ENCODE measurements at regions not wholly inside any gene's neighbourhood (a gene's known extent, or its start where the extent isn't known, plus 50 kb on each side); places are given as distances from the start of the nearest gene placed in this dataset.
"Not testable (repeated sequence)": the region's sequence is repeated elsewhere in the genome, so short reads cannot be mapped to it uniquely, and the experiment has no call there.

DNA sequence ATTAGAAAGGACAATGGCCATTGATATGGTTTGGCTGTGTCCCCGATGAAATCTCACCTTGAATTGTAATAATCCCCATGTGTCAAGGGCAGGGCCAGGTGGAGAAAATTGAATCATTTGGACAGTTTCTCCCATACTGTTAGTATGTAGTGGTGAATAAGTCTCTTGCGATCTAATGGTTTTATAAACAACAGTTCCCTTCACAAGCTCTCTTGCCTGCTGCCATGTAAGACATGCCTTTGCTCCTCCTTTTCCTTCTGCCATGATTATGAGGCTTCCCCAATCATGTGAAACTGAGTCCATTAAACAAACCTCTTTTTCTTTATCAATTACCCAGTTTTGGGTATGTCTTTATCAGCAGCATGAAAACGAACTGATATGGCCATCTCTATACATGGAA, 302.7 kb downstream of the SFMBT2 start:
- H3K4me1 ChIP-seq (ENCODE audit: insufficient read depth, low read length) = no peaks in the 10 kb centered on the region
- no peaks in the 10 kb centered on the region; the same call in 1 of the 2 replicates for H3K9me3 ChIP-seq (ENCODE audit: insufficient read depth, low read depth, low read length)
- no peaks in the 10 kb centered on the region for H3K27me3 ChIP-seq (ENCODE audit: insufficient read depth, low read length)
- H3K27ac ChIP-seq (ENCODE audit: low read length) = no peak overlapping the region
- H3K36me3 ChIP-seq (ENCODE audit: insufficient read depth, low read depth, low read length) = no peaks in the 10 kb centered on the region
- H3K4me3 ChIP-seq (ENCODE audit: low read length) = no peak overlapping the region
- H3K9ac ChIP-seq (ENCODE audit: low read depth, low read length) = no peak overlapping the region

DNA sequence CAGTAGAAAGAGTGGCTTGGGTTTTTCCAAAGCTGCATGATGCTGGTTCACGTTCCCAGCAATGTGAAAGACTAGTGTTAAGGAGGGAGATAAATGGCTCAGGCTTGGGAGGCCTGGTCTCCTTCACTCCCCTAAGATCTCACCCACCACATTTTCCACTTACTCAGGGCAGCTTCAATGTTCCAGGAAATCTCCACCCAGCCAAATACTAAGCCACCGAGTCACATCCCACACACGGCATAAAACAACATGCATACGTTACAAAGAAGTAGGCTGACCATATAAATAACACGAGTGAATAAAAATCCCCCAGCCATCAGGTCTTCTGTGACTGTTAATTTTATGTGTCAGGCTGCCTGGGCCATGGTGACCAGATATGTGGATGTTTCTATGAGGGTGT, 303.5 kb downstream of the SFMBT2 start:
- no peak overlapping the region for H3K4me3 ChIP-seq (ENCODE audit: low read length)
- H3K36me3 ChIP-seq (ENCODE audit: insufficient read depth, low read depth, low read length) = no peaks in the 10 kb centered on the region
- no peaks in the 10 kb centered on the region for H3K27me3 ChIP-seq (ENCODE audit: insufficient read depth, low read length)
- H3K9me3 ChIP-seq (ENCODE audit: insufficient read depth, low read depth, low read length) = no peaks in the 10 kb centered on the region; the same call in 1 of the 2 replicates
- H3K9ac ChIP-seq (ENCODE audit: low read depth, low read length) = no peak overlapping the region
- no peak overlapping the region for H3K27ac ChIP-seq (ENCODE audit: low read length)
- H3K4me1 ChIP-seq (ENCODE audit: insufficient read depth, low read length) = no peaks in the 10 kb centered on the region

DNA sequence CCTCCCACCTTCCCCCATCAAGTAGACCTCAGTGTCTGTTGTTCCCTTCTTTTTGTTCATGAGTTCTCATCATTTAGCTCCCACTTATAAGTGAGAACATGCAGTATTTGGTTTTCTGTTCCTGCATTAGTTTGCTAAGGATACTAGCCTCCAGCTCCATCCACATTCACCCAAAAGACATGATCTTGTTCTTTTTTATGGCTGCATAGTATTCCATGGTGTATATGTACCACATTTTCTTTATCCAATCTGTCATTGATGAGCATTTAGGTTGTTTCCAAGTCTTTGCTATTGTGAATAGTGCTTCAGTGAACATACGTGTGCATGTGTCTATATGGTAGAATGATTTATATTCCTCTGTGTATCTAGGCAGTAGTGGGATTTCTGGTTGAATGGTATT, 306.5 kb downstream of the SFMBT2 start:
- not testable (repeated sequence) for H3K4me1 ChIP-seq (ENCODE audit: insufficient read depth, low read length); H3K27me3 ChIP-seq (ENCODE audit: insufficient read depth, low read length); H3K27ac ChIP-seq (ENCODE audit: low read length); H3K9ac ChIP-seq (ENCODE audit: low read depth, low read length); H3K4me3 ChIP-seq (ENCODE audit: low read length); H3K36me3 ChIP-seq (ENCODE audit: insufficient read depth, low read depth, low read length); H3K9me3 ChIP-seq (ENCODE audit: insufficient read depth, low read depth, low read length)

DNA sequence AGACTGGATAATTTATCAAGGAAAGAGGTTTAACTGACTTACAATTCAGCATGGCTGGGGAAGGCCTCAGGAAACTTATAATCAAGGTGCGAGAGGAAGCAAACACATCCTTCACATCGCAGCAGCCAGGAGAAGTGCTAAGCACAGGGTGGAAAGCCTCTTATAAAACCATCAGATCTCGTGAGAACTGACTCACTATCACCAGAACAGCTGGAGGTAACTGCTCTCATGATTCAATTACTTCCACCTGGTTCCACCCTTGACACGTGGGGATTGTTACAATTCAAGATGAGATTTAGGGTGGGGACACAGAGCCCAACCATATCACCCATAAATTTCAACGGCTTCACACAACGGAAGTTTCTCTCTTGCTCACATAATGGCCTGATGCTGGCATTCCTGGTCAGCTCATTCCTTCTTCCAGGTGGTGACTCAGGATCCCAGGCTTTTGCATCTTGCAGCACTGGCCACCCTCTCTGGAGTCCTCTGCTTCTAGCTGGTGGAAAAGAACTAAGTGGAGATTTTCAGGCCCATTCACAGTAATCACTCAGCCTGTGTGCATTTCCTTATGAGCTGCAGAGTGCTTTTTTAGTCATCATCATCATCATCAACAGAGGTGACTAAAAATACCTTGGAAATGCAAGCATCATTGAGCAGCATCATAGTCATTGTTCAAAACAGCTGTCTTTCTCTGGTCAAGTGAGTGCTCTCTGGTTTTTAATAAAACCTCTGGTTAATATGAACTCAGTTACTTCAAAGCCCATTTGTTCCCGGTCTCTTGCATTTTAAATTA, 308.1 kb downstream of the SFMBT2 start:
- no peaks in the 10 kb centered on the region for H3K36me3 ChIP-seq (ENCODE audit: insufficient read depth, low read depth, low read length)
- no peaks in the 10 kb centered on the region for H3K27me3 ChIP-seq (ENCODE audit: insufficient read depth, low read length)
- H3K4me1 ChIP-seq (ENCODE audit: insufficient read depth, low read length) = no peaks in the 10 kb centered on the region
- no peak overlapping the region for H3K9ac ChIP-seq (ENCODE audit: low read depth, low read length)
- no peak overlapping the region for H3K27ac ChIP-seq (ENCODE audit: low read length)
- H3K9me3 ChIP-seq (ENCODE audit: insufficient read depth, low read depth, low read length) = no peaks in the 10 kb centered on the region; the same call in 1 of the 2 replicates
- no peak overlapping the region for H3K4me3 ChIP-seq (ENCODE audit: low read length)

DNA sequence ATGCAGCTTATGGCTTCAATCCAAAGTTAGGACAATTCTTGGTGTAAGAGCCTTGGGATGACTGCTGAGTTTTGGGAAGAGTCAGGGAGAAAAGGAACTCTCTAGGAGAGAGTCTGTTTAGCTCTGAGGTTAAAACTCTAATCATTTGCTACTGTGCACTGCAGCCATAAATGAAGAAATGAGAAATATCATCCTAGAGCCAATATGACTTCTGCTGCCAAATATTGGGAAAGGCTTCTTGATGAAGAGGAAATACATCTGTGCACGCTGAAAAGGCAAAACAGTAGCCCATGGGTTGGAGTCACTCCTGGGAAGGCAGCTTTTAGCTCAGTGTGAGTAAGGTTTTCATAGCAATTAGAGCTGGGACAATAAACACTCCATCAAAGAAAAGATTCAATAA, 308.8 kb downstream of the SFMBT2 start:
- Histone ChIP-seq H3K27me3 (ENCODE audit: insufficient read depth, low read length) (no peaks in the 10 kb centered on the region), H3K4me3 (ENCODE audit: low read length) (no peak overlapping the region), H3K9me3 (ENCODE audit: insufficient read depth, low read depth, low read length) (no peaks in the 10 kb centered on the region; the same call in 1 of the 2 replicates), H3K27ac (ENCODE audit: low read length) (no peak overlapping the region), H3K4me1 (ENCODE audit: insufficient read depth, low read length) (no peaks in the 10 kb centered on the region), H3K9ac (ENCODE audit: low read depth, low read length) (no peak overlapping the region), H3K36me3 (ENCODE audit: insufficient read depth, low read depth, low read length) (no peaks in the 10 kb centered on the region)

DNA sequence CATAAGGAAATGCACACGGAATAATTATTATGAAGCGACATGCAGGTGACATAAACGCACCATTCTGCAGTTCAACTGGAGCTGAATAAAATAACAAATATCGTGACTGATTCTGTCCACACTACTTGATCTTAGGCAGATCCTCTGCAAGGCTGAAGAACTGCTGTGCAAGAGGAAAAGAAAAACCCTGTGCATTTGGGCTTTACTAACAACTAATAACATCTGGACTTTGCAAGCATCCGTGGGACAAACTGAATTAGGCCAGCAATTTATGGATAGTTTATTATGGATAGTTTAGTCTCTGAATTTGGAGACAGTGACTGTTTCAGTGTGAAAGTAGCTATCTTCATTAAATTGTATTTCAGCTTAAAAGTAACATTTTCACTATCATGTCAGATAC, 309.4 kb downstream of the SFMBT2 start:
- Histone ChIP-seq H3K4me1 (ENCODE audit: insufficient read depth, low read length) (no peaks in the 10 kb centered on the region), H3K4me3 (ENCODE audit: low read length) (no peak overlapping the region), H3K36me3 (ENCODE audit: insufficient read depth, low read depth, low read length) (no peaks in the 10 kb centered on the region), H3K9me3 (ENCODE audit: insufficient read depth, low read depth, low read length) (no peaks in the 10 kb centered on the region; the same call in 1 of the 2 replicates), H3K27ac (ENCODE audit: low read length) (no peak overlapping the region), H3K9ac (ENCODE audit: low read depth, low read length) (no peak overlapping the region), H3K27me3 (ENCODE audit: insufficient read depth, low read length) (no peaks in the 10 kb centered on the region)

DNA sequence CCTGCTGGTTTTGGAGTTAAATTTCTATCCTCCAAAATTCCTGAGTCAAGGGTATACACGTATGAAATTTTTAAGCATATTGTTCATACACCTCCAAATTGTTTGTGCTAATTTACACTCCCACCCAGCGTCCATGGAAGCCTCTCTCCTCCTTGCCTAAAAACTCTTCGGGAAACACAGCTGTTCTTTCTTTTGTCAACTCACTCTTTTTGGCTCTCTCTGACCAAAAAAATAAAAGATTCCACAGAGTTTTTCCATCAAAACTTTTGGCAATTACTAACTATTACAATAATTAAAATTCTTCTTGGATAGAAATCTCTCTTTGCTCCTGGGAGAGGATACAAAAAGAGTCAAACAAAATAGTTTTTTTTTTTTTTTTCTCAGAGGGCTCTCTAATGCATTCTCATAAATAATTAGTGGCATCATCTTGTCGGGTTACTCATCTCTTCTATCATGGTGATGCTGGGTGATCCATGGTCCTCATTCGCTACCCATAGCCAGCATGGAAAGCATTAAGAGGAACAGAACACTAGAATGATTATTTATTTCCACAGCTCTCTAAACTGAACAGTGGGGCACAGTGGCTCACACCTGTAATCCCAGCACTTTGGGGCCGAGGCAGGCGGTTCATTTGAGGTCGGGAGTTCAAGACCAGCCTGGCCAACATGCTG, 310.7 kb downstream of the SFMBT2 start:
- Histone ChIP-seq H3K36me3 (ENCODE audit: insufficient read depth, low read depth, low read length) (no peaks in the 10 kb centered on the region), H3K4me1 (ENCODE audit: insufficient read depth, low read length) (no peaks in the 10 kb centered on the region), H3K4me3 (ENCODE audit: low read length) (no peak overlapping the region), H3K9me3 (ENCODE audit: insufficient read depth, low read depth, low read length) (no peaks in the 10 kb centered on the region; the same call in 1 of the 2 replicates), H3K27me3 (ENCODE audit: insufficient read depth, low read length) (no peaks in the 10 kb centered on the region), H3K27ac (ENCODE audit: low read length) (no peak overlapping the region), H3K9ac (ENCODE audit: low read depth, low read length) (no peak overlapping the region)

DNA sequence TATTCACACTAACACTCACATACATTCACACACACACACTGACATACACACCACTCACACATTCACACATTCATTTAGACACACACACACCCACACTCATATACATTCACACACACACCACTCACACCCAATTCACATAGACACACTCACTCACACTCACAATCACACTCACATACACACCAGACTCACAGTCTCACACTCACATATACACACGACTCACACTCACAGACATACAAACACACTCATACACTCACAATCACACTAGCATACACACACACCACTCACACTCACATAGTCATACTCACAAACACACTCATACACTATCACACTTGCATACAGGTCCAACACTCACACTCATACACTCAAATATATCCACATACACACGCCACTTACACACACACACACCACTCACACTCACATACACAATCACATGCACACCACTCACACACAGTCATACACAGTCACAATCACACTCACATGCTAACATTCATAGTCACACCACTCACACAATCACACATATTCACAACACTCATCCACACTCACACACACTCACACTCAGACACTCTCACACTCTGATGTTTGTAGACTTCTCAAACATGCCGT, 312.6 kb downstream of the SFMBT2 start:
- H3K27ac ChIP-seq (ENCODE audit: low read length) = no peak overlapping the region
- no peaks in the 10 kb centered on the region for H3K27me3 ChIP-seq (ENCODE audit: insufficient read depth, low read length)
- H3K4me3 ChIP-seq (ENCODE audit: low read length) = no peak overlapping the region
- H3K4me1 ChIP-seq (ENCODE audit: insufficient read depth, low read length) = no peaks in the 10 kb centered on the region
- H3K9me3 ChIP-seq (ENCODE audit: insufficient read depth, low read depth, low read length) = no peaks in the 10 kb centered on the region
- no peaks in the 10 kb centered on the region for H3K36me3 ChIP-seq (ENCODE audit: insufficient read depth, low read depth, low read length)
- H3K9ac ChIP-seq (ENCODE audit: low read depth, low read length) = no peak overlapping the region

DNA sequence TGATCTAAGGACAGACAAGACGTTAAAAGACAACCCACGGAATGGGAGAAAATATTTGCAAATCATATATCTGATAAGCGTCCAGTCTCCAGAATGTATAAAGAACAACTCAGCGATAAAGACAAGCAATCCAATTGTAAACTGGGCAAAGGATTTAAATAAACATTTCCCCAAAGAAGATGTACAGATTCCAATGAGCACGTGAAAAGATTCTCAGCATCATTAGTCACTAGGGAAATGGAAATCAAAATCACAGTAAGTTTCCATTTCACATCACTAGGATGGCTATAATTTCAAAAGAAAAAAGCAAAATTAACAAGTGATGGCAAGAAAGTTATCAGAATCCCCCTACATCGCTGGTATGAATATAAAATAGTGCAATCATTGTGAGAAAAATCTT, 316.1 kb downstream of the SFMBT2 start:
- Histone ChIP-seq H3K27ac (ENCODE audit: low read length) (no peak overlapping the region), H3K4me3 (ENCODE audit: low read length) (no peak overlapping the region), H3K4me1 (ENCODE audit: insufficient read depth, low read length) (no peaks in the 10 kb centered on the region), H3K27me3 (ENCODE audit: insufficient read depth, low read length) (no peaks in the 10 kb centered on the region), H3K9me3 (ENCODE audit: insufficient read depth, low read depth, low read length) (no peaks in the 10 kb centered on the region), H3K36me3 (ENCODE audit: insufficient read depth, low read depth, low read length) (no peaks in the 10 kb centered on the region), H3K9ac (ENCODE audit: low read depth, low read length) (no peak overlapping the region)

DNA sequence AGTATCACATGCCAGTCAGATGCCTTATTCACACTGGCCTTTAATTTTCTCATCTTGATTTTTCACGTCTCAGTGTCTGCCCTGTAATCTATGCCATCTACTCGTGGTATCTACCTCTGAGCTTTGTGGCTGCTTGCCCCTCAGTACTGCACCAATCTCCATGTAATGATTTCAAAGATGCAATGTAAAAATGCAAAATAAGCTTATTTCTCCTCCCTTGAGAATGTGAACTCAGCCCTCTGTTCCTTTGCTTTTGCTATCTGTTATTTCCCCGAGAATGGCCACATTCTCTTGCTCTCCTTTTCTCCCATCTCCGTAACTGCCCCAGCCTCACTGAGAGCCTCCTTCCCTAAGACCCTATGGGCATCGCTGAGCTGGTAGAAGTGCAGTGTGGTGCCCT, 317.5 kb downstream of the SFMBT2 start:
- H3K36me3 ChIP-seq (ENCODE audit: insufficient read depth, low read depth, low read length) = no peaks in the 10 kb centered on the region
- H3K27me3 ChIP-seq (ENCODE audit: insufficient read depth, low read length) = no peaks in the 10 kb centered on the region
- H3K9ac ChIP-seq (ENCODE audit: low read depth, low read length) = no peak overlapping the region
- H3K4me3 ChIP-seq (ENCODE audit: low read length) = no peak overlapping the region
- H3K4me1 ChIP-seq (ENCODE audit: insufficient read depth, low read length) = no peaks in the 10 kb centered on the region
- no peak overlapping the region for H3K27ac ChIP-seq (ENCODE audit: low read length)
- no peaks in the 10 kb centered on the region for H3K9me3 ChIP-seq (ENCODE audit: insufficient read depth, low read depth, low read length)

DNA sequence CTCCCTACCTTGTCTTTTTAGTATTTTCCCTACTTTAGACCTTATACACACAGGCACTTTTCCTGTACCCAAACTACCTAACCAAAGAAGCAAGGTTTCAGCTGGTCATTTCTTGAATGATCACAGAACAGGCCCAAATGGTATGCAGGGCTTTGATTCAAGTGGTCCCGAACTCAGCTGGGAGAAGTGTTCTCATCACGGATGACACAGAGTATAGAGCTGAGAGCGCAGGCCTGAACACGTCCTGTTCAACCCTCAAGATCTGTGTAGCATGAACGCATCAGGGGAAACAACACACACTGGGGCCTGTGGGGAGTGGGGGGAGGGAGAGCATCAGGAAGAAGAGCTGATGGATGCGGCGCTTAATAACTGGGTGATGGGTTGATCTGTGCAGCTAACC, 318.2 kb downstream of the SFMBT2 start:
- H3K4me3 ChIP-seq (ENCODE audit: low read length) = no peak overlapping the region
- no peak overlapping the region for H3K27ac ChIP-seq (ENCODE audit: low read length)
- no peaks in the 10 kb centered on the region for H3K4me1 ChIP-seq (ENCODE audit: insufficient read depth, low read length)
- no peaks in the 10 kb centered on the region for H3K27me3 ChIP-seq (ENCODE audit: insufficient read depth, low read length)
- H3K36me3 ChIP-seq (ENCODE audit: insufficient read depth, low read depth, low read length) = no peaks in the 10 kb centered on the region
- H3K9me3 ChIP-seq (ENCODE audit: insufficient read depth, low read depth, low read length) = no peaks in the 10 kb centered on the region
- H3K9ac ChIP-seq (ENCODE audit: low read depth, low read length) = no peak overlapping the region

DNA sequence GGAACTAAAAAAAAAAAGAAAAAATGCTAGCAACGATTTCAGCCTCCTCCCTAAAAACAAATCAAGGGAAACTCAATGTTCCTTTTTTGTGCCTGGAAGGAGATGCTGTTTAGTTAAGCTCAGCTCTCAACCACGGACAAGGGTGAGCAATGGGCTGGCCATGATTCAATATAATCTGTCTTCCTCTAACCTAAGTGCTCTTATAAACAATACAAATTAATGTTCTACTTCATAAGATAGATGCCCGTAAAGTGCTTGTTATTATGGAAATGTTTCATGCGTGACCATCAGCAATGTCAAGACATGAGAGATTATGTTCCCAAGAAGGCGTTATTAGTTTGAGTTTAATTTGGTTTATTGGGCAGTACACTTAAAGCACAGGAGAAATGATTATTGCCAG, 320.3 kb downstream of the SFMBT2 start:
- Histone ChIP-seq H3K36me3 (ENCODE audit: insufficient read depth, low read depth, low read length) (no peaks in the 10 kb centered on the region), H3K4me1 (ENCODE audit: insufficient read depth, low read length) (peaks cover 2% of the 10 kb centered on the region; the same call in 1 of the 2 replicates), H3K27ac (ENCODE audit: low read length) (no peak overlapping the region), H3K9me3 (ENCODE audit: insufficient read depth, low read depth, low read length) (no peaks in the 10 kb centered on the region), H3K9ac (ENCODE audit: low read depth, low read length) (no peak overlapping the region), H3K27me3 (ENCODE audit: insufficient read depth, low read length) (no peaks in the 10 kb centered on the region), H3K4me3 (ENCODE audit: low read length) (no peak overlapping the region)
